ENCODE measurements at regions not wholly inside any gene's neighbourhood (a gene's known extent, or its start where the extent isn't known, plus 50 kb on each side); places are given as distances from the start of the nearest gene placed in this dataset.

GRCh38 chr11:70486731-70487130, 88.4 kb downstream of the CTTN start:
- Histone ChIP-seq H3K4me3 (ENCODE audit: low read length) (no peak overlapping the region), H3K9ac (ENCODE audit: low read length) (no peak overlapping the region), H3K27me3 (ENCODE audit: control insufficient read depth, insufficient read depth, low read length) (no peaks in the 10 kb centered on the region), H3K36me3 (ENCODE audit: control insufficient read depth, insufficient read depth, low read length) (peaks cover 2% of the 10 kb centered on the region), H3K4me1 (ENCODE audit: control insufficient read depth, insufficient read depth, low read length) (peaks cover 7% of the 10 kb centered on the region), H3K27ac (ENCODE audit: low read depth, low read length) (no peak overlapping the region)

GRCh38 chr11:70487160-70487559, 88.8 kb downstream of the CTTN start:
- H3K27ac ChIP-seq (ENCODE audit: low read depth, low read length), result no peak overlapping the region
- no peak overlapping the region for H3K4me3 ChIP-seq (ENCODE audit: low read length)
- H3K27me3 ChIP-seq (ENCODE audit: control insufficient read depth, insufficient read depth, low read length), result no peaks in the 10 kb centered on the region
- peaks cover 2% of the 10 kb centered on the region for H3K36me3 ChIP-seq (ENCODE audit: control insufficient read depth, insufficient read depth, low read length)
- H3K4me1 ChIP-seq (ENCODE audit: control insufficient read depth, insufficient read depth, low read length), result peaks cover 7% of the 10 kb centered on the region
- no peak overlapping the region for H3K9ac ChIP-seq (ENCODE audit: low read length)

- H3K4me3 ChIP-seq (ENCODE audit: low read length), result no peak overlapping the region
- no peak overlapping the region for H3K9ac ChIP-seq (ENCODE audit: low read length)
- H3K27me3 ChIP-seq (ENCODE audit: control insufficient read depth, insufficient read depth, low read length), result no peaks in the 10 kb centered on the region
- H3K4me1 ChIP-seq (ENCODE audit: control insufficient read depth, insufficient read depth, low read length), result peaks cover 2% of the 10 kb centered on the region
- H3K36me3 ChIP-seq (ENCODE audit: control insufficient read depth, insufficient read depth, low read length), result peaks cover 2% of the 10 kb centered on the region
- H3K27ac ChIP-seq (ENCODE audit: low read depth, low read length), result no peak overlapping the region
Measured at GRCh38 chr11:70487756-70488155, 89.4 kb downstream of the CTTN start.

- peaks cover 2% of the 10 kb centered on the region for H3K36me3 ChIP-seq (ENCODE audit: control insufficient read depth, insufficient read depth, low read length)
- no peak overlapping the region for H3K9ac ChIP-seq (ENCODE audit: low read length)
- no peaks in the 10 kb centered on the region for H3K27me3 ChIP-seq (ENCODE audit: control insufficient read depth, insufficient read depth, low read length)
- H3K27ac ChIP-seq (ENCODE audit: low read depth, low read length), result no peak overlapping the region
- no peaks in the 10 kb centered on the region for H3K4me1 ChIP-seq (ENCODE audit: control insufficient read depth, insufficient read depth, low read length)
- H3K4me3 ChIP-seq (ENCODE audit: low read length), result no peak overlapping the region
Measured at GRCh38 chr11:70488171-70488703, 89.9 kb downstream of the CTTN start.

GRCh38 chr11:70489276-70489675, 90.9 kb downstream of the CTTN start:
- Histone ChIP-seq H3K4me3 (ENCODE audit: low read length) (no peak overlapping the region), H3K9ac (ENCODE audit: low read length) (no peak overlapping the region), H3K27me3 (ENCODE audit: control insufficient read depth, insufficient read depth, low read length) (no peaks in the 10 kb centered on the region), H3K27ac (ENCODE audit: low read depth, low read length) (no peak overlapping the region), H3K4me1 (ENCODE audit: control insufficient read depth, insufficient read depth, low read length) (no peaks in the 10 kb centered on the region), H3K36me3 (ENCODE audit: control insufficient read depth, insufficient read depth, low read length) (peaks cover 2% of the 10 kb centered on the region)

- Histone ChIP-seq H3K36me3 (ENCODE audit: control insufficient read depth, insufficient read depth, low read length) (peaks cover 2% of the 10 kb centered on the region), H3K27me3 (ENCODE audit: control insufficient read depth, insufficient read depth, low read length) (no peaks in the 10 kb centered on the region), H3K27ac (ENCODE audit: low read depth, low read length) (no peak overlapping the region), H3K9ac (ENCODE audit: low read length) (no peak overlapping the region), H3K4me3 (ENCODE audit: low read length) (no peak overlapping the region), H3K4me1 (ENCODE audit: control insufficient read depth, insufficient read depth, low read length) (no peaks in the 10 kb centered on the region)
Measured at GRCh38 chr11:70490208-70490607, 91.9 kb downstream of the CTTN start.

- no peak overlapping the region for H3K4me3 ChIP-seq (ENCODE audit: low read length)
- H3K36me3 ChIP-seq (ENCODE audit: control insufficient read depth, insufficient read depth, low read length), result peaks cover 2% of the 10 kb centered on the region
- H3K4me1 ChIP-seq (ENCODE audit: control insufficient read depth, insufficient read depth, low read length), result no peaks in the 10 kb centered on the region
- no peak overlapping the region for H3K9ac ChIP-seq (ENCODE audit: low read length)
- no peak overlapping the region for H3K27ac ChIP-seq (ENCODE audit: low read depth, low read length)
- H3K27me3 ChIP-seq (ENCODE audit: control insufficient read depth, insufficient read depth, low read length), result no peaks in the 10 kb centered on the region
Measured at GRCh38 chr11:70490723-70491558, 92.6 kb downstream of the CTTN start.

GRCh38 chr11:70491696-70492472, 93.6 kb downstream of the CTTN start:
- no peaks in the 10 kb centered on the region for H3K27me3 ChIP-seq (ENCODE audit: control insufficient read depth, insufficient read depth, low read length)
- no peak overlapping the region for H3K27ac ChIP-seq (ENCODE audit: low read depth, low read length)
- no peak overlapping the region for H3K9ac ChIP-seq (ENCODE audit: low read length)
- H3K36me3 ChIP-seq (ENCODE audit: control insufficient read depth, insufficient read depth, low read length), result no peaks in the 10 kb centered on the region
- H3K4me3 ChIP-seq (ENCODE audit: low read length), result no peak overlapping the region
- no peaks in the 10 kb centered on the region for H3K4me1 ChIP-seq (ENCODE audit: control insufficient read depth, insufficient read depth, low read length)

GRCh38 chr11:70493089-70493474, 94.8 kb downstream of the CTTN start:
- H3K4me1 ChIP-seq (ENCODE audit: control insufficient read depth, insufficient read depth, low read length), result no peaks in the 10 kb centered on the region
- H3K27me3 ChIP-seq (ENCODE audit: control insufficient read depth, insufficient read depth, low read length), result no peaks in the 10 kb centered on the region
- no peak overlapping the region for H3K27ac ChIP-seq (ENCODE audit: low read depth, low read length)
- no peaks in the 10 kb centered on the region for H3K36me3 ChIP-seq (ENCODE audit: control insufficient read depth, insufficient read depth, low read length)
- no peak overlapping the region for H3K9ac ChIP-seq (ENCODE audit: low read length)
- H3K4me3 ChIP-seq (ENCODE audit: low read length), result no peak overlapping the region

GRCh38 chr11:70493891-70494290, 95.6 kb downstream of the CTTN start:
- Histone ChIP-seq H3K36me3 (ENCODE audit: control insufficient read depth, insufficient read depth, low read length) (no peaks in the 10 kb centered on the region), H3K27ac (ENCODE audit: low read depth, low read length) (no peak overlapping the region), H3K9ac (ENCODE audit: low read length) (no peak overlapping the region), H3K4me3 (ENCODE audit: low read length) (no peak overlapping the region), H3K4me1 (ENCODE audit: control insufficient read depth, insufficient read depth, low read length) (no peaks in the 10 kb centered on the region), H3K27me3 (ENCODE audit: control insufficient read depth, insufficient read depth, low read length) (no peaks in the 10 kb centered on the region)

- Histone ChIP-seq H3K4me1 (ENCODE audit: control insufficient read depth, insufficient read depth, low read length) (no peaks in the 10 kb centered on the region), H3K36me3 (ENCODE audit: control insufficient read depth, insufficient read depth, low read length) (no peaks in the 10 kb centered on the region), H3K9ac (ENCODE audit: low read length) (no peak overlapping the region), H3K27ac (ENCODE audit: low read depth, low read length) (no peak overlapping the region), H3K4me3 (ENCODE audit: low read length) (no peak overlapping the region), H3K27me3 (ENCODE audit: control insufficient read depth, insufficient read depth, low read length) (no peaks in the 10 kb centered on the region)
Measured at GRCh38 chr11:70494559-70495350, 96.4 kb downstream of the CTTN start.

Measured in rectal smooth muscle tissue (tissue), 1 donor.